H9 (cell line): ENCODE measurements at regions not wholly inside any gene's neighbourhood (a gene's known extent, or its start where the extent isn't known, plus 50 kb on each side); places are given as distances from the start of the nearest gene placed in this dataset.

Experiments used
- DNase-seq: peaks from one replicate; pipeline ENCODE4 v3.0.0-alpha.2; 2017
- H2AFZ ChIP-seq: one replicate; pipeline ENCODE4 v1.6.1; 2013; ENCODE audit warnings: mild to moderate bottlenecking, low read length, control low read depth, moderate library complexity
- H2AK5ac ChIP-seq: 2 replicates; pipeline ENCODE4 v1.6.1; 2013; ENCODE audit warnings: low read length, control low read depth, mixed read lengths; ENCODE audit not compliant: insufficient read length
- H2BK120ac ChIP-seq: one replicate; pipeline ENCODE4 v1.6.1; 2013; ENCODE audit warnings: low read depth, mild to moderate bottlenecking, low read length, control low read depth, inconsistent platforms; ENCODE audit not compliant: poor library complexity, severe bottlenecking
- H2BK12ac ChIP-seq: 2 replicates; pipeline ENCODE4 v1.6.1; 2013; ENCODE audit warnings: low read length, control low read depth, mixed read lengths, low read depth; ENCODE audit not compliant: insufficient read length
- H2BK15ac ChIP-seq: 2 replicates; pipeline ENCODE4 v1.6.1; 2013; ENCODE audit warnings: low read depth, low read length, control low read depth
- H2BK20ac ChIP-seq: one replicate; pipeline ENCODE4 v1.6.1; 2013; ENCODE audit warnings: low read depth, mild to moderate bottlenecking, low read length, control low read depth, inconsistent platforms; ENCODE audit not compliant: poor library complexity, severe bottlenecking
- H2BK5ac ChIP-seq: 2 replicates; pipeline ENCODE4 v1.6.1; 2013; ENCODE audit warnings: low read length, control low read depth, mixed read lengths; ENCODE audit not compliant: insufficient read length
- H3K14ac ChIP-seq: 2 replicates; pipeline ENCODE4 v1.6.1; 2013; ENCODE audit warnings: low read length, control low read depth; ENCODE audit not compliant: insufficient read depth
- H3K18ac ChIP-seq: 2 replicates; pipeline ENCODE4 v1.6.1; 2013; ENCODE audit warnings: low read depth, mild to moderate bottlenecking, mixed read lengths, low read length, control low read depth; ENCODE audit not compliant: insufficient read length
- H3K23ac ChIP-seq: 2 replicates; pipeline ENCODE4 v1.6.1; 2013; ENCODE audit warnings: low read length, control low read depth, mixed read lengths, low read depth; ENCODE audit not compliant: insufficient read length
- H3K23me2 ChIP-seq: 2 replicates; pipeline ENCODE4 v1.6.1; 2013; ENCODE audit warnings: low read depth, mild to moderate bottlenecking, mixed read lengths, low read length, control low read depth; ENCODE audit not compliant: insufficient read length, poor library complexity, severe bottlenecking
- H3K27ac ChIP-seq: 2 replicates; pipeline ENCODE4 v1.5.1; 2013; ENCODE audit warnings: low read length, control low read depth, mixed read lengths, low read depth; ENCODE audit not compliant: insufficient read length
- H3K27me3 ChIP-seq: 2 replicates; pipeline ENCODE4 v1.6.1; 2013; ENCODE audit warnings: low read length, control low read depth, inconsistent platforms; ENCODE audit not compliant: insufficient read depth
- H3K4ac ChIP-seq: 2 replicates; pipeline ENCODE4 v1.6.1; 2013; ENCODE audit warnings: low read depth, mild to moderate bottlenecking, control low read depth, inconsistent platforms, low read length, moderate library complexity
- H3K4me1 ChIP-seq: 2 replicates; pipeline ENCODE4 v1.6.1; 2013; ENCODE audit warnings: low read length, control low read depth, inconsistent platforms; ENCODE audit not compliant: insufficient read depth
- H3K4me2 ChIP-seq: 2 replicates; pipeline ENCODE4 v1.6.1; 2013; ENCODE audit warnings: low read length, control low read depth, mixed read lengths; ENCODE audit not compliant: insufficient read length, insufficient read depth
- H3K56ac ChIP-seq: 2 replicates; pipeline ENCODE4 v1.6.1; 2013; ENCODE audit warnings: low read depth, mild to moderate bottlenecking, mixed read lengths, low read length, control low read depth; ENCODE audit not compliant: insufficient read length
- H3K79me1 ChIP-seq: 2 replicates; pipeline ENCODE4 v1.6.1; 2013; ENCODE audit warnings: low read depth, mild to moderate bottlenecking, moderate library complexity, low read length, control low read depth, inconsistent platforms; ENCODE audit not compliant: insufficient read depth, poor library complexity, severe bottlenecking
- H3K79me2 ChIP-seq: 2 replicates; pipeline ENCODE4 v1.6.1; 2013; ENCODE audit warnings: low read length, control low read depth, inconsistent platforms; ENCODE audit not compliant: insufficient read depth
- H3K9ac ChIP-seq: 2 replicates; pipeline ENCODE4 v1.6.1; 2013; ENCODE audit warnings: low read length, control low read depth, mixed read lengths; ENCODE audit not compliant: insufficient read length; ENCODE audit errors: extremely low read depth
- H3K9me3 ChIP-seq: one replicate; pipeline ENCODE4 v1.6.1; 2013; ENCODE audit warnings: low read depth, low read length, inconsistent platforms; ENCODE audit not compliant: control insufficient read depth
- H3T11ph ChIP-seq: one replicate; pipeline ENCODE4 v1.6.1; 2013; ENCODE audit warnings: mild to moderate bottlenecking, low read length, control low read depth, inconsistent platforms
- H4K20me1 ChIP-seq: one replicate; pipeline ENCODE4 v1.6.1; 2013; ENCODE audit not compliant: control insufficient read depth, insufficient read length, insufficient read depth
- H4K5ac ChIP-seq: 2 replicates; pipeline ENCODE4 v1.6.1; 2013; ENCODE audit warnings: low read depth, mild to moderate bottlenecking, mixed read lengths, low read length, control low read depth; ENCODE audit not compliant: insufficient read length
- H4K8ac ChIP-seq: replicated peaks from 2 replicates; pipeline ENCODE4 v1.6.1; 2013; ENCODE audit warnings: low read length, control low read depth, mixed read lengths, low read depth; ENCODE audit not compliant: insufficient read length
- H4K91ac ChIP-seq: 2 replicates; pipeline ENCODE4 v1.6.1; 2013; ENCODE audit warnings: low read depth, mild to moderate bottlenecking, moderate library complexity, mixed read lengths, low read length, control low read depth; ENCODE audit not compliant: insufficient read length
- H3K27ac Mint-ChIP-seq, 3 experiments: 2 replicates in 2 of 3; 3 replicates in 1 of 3; pipeline ENCODE4 v1.8.0; 2020 to 2021; ENCODE audit warnings: mixed read lengths in 3 of 3, mild to moderate bottlenecking in 1 of 3, moderate library complexity in 1 of 3
- H3K27me3 Mint-ChIP-seq: 2 replicates; pipeline ENCODE4 v1.8.0; 2021; ENCODE audit warnings: low read depth, mild to moderate bottlenecking, moderate library complexity, mixed read lengths
- H3K36me3 Mint-ChIP-seq, 3 experiments: 2 replicates in 2 of 3; 3 replicates in 1 of 3; pipeline ENCODE4 v1.8.0; 2020 to 2021; ENCODE audit warnings: low read depth in 3 of 3, mixed read lengths in 3 of 3; ENCODE audit not compliant: insufficient read depth in 1 of 3
- H3K4me1 Mint-ChIP-seq, 2 experiments: 2 replicates each; pipeline ENCODE4 v1.8.0; 2020; ENCODE audit warnings: mixed read lengths in 2 of 2
- H3K4me3 Mint-ChIP-seq, 2 experiments: 2 replicates in 1 of 2; 3 replicates in 1 of 2; pipeline ENCODE4 v1.8.0; 2020 to 2021; ENCODE audit warnings: mild to moderate bottlenecking in 2 of 2, mixed read lengths in 2 of 2, moderate library complexity in 1 of 2
- H3K9me3 Mint-ChIP-seq, 2 experiments: 2 replicates in 1 of 2; 3 replicates in 1 of 2; pipeline ENCODE4 v1.8.0; 2020; ENCODE audit warnings: mild to moderate bottlenecking in 2 of 2, mixed read lengths in 2 of 2, moderate library complexity in 1 of 2
- CTCF ChIP-seq: fragments of 200-600 bp; sonication (generic); conservative IDR thresholded peaks from 3 replicates; pipeline ENCODE4 v1.8.0; 2021; ENCODE audit warnings: antibody characterized with exemption, mild to moderate bottlenecking
- WGBS: extraction: QIAGEN DNeasy Blood & Tissue Kit; methylation state at CpG from one replicate; pipeline ENCODE4 v1.1.7; 2013; ENCODE audit warnings: missing lambda C conversion rate, low lambda C conversion rate, mixed read lengths; ENCODE audit not compliant: insufficient read length; ENCODE audit errors: extremely low coverage; 5-methylcytosine and 5-hydroxymethylcytosine counted together

- no peaks in the 10 kb centered on the region for H3K4me1 ChIP-seq
- no peaks in the 10 kb centered on the region for H4K20me1 ChIP-seq
- no peak overlapping the region for H3K4ac ChIP-seq
- Mint-ChIP-seq H3K9me3 (no peaks in the 10 kb centered on the region), H3K27me3 (peaks cover 2% of the 10 kb centered on the region; the same call in 1 of the 2 replicates), H3K4me1 (peaks cover 0 to 4% of the 10 kb centered on the region in 2 experiments; a peak in 2 of 4 replicates), H3K36me3 (no peaks in the 10 kb centered on the region), H3K4me3 (no peak overlapping the region), H3K27ac (no peak overlapping the region)
- no peak overlapping the region for H3K14ac ChIP-seq
- H2BK20ac ChIP-seq: no peak overlapping the region
- H2BK15ac ChIP-seq: no peak overlapping the region
- H2BK120ac ChIP-seq: no peak overlapping the region
- no peak overlapping the region for H3K9ac ChIP-seq
- H2AK5ac ChIP-seq: no peak overlapping the region
- no peak overlapping the region for H4K91ac ChIP-seq
- H3K18ac ChIP-seq: no peak overlapping the region
- H2AFZ ChIP-seq: no peak overlapping the region
- TF ChIP-seq CTCF: no peak
- no peaks in the 10 kb centered on the region for H3K79me1 ChIP-seq
- H3K4me2 ChIP-seq: no peak overlapping the region
- no peaks in the 10 kb centered on the region for H3K9me3 ChIP-seq
- H3K56ac ChIP-seq: no peak overlapping the region
- no peaks in the 10 kb centered on the region for H3K27me3 ChIP-seq
- H3K23ac ChIP-seq: no peak overlapping the region
- no peak overlapping the region for H4K8ac ChIP-seq
- H3K27ac ChIP-seq: no peak overlapping the region
- H3K79me2 ChIP-seq: no peaks in the 10 kb centered on the region
- no peaks in the 10 kb centered on the region for H3K23me2 ChIP-seq
- no peak overlapping the region for H2BK5ac ChIP-seq
- no peak overlapping the region for H3T11ph ChIP-seq
- no peak overlapping the region for H2BK12ac ChIP-seq
- WGBS: no CpG with 5 or more reads among the region's 10 CpGs
- H4K5ac ChIP-seq: no peak overlapping the region
- DNase-seq: no peak
Observed at GRCh38 chr10:128457136-128457535, 330.9 kb upstream of the MKI67 start.
